ENCODE measurements at regions not wholly inside any gene's neighbourhood (a gene's known extent, or its start where the extent isn't known, plus 50 kb on each side); places are given as distances from the start of the nearest gene placed in this dataset.

DNA sequence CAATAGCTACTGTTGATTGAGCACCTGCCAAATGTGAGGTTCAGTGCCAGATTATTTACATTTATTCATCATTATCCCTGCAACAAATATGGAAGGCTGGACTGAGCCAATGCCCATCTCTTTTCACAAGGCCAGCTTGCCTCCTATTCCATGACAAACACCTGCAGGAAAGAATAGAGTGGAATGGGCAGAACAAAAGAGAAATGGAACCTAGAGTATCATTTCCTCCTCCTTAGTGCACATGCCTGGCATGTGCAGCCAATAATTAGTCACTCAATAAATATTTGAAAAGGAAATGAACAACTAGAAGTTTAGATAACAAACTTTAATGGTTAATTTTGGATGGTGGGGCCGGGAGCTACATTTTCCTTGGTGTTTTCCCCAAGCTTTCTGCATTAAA lies 61.4 kb upstream of the MYRIP start:
- no peak overlapping the region for H3K27ac ChIP-seq
- H3K4me1 ChIP-seq = no peaks in the 10 kb centered on the region
- no peak for TF ChIP-seq POLR2A (IDR thresholded peaks at IDR 0.05)
- TF ChIP-seq, protein P1, sequence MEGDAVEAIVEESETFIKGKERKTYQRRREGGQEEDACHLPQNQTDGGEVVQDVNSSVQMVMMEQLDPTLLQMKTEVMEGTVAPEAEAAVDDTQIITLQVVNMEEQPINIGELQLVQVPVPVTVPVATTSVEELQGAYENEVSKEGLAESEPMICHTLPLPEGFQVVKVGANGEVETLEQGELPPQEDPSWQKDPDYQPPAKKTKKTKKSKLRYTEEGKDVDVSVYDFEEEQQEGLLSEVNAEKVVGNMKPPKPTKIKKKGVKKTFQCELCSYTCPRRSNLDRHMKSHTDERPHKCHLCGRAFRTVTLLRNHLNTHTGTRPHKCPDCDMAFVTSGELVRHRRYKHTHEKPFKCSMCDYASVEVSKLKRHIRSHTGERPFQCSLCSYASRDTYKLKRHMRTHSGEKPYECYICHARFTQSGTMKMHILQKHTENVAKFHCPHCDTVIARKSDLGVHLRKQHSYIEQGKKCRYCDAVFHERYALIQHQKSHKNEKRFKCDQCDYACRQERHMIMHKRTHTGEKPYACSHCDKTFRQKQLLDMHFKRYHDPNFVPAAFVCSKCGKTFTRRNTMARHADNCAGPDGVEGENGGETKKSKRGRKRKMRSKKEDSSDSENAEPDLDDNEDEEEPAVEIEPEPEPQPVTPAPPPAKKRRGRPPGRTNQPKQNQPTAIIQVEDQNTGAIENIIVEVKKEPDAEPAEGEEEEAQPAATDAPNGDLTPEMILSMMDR (IDR thresholded peaks at IDR 0.05) = no peak
- H3K9me3 ChIP-seq = no peaks in the 10 kb centered on the region
- no peaks in the 10 kb centered on the region for H3K36me3 ChIP-seq
- no peak overlapping the region for H3K4me3 ChIP-seq
- no peaks in the 10 kb centered on the region for H3K27me3 ChIP-seq
- intact Hi-C loops (cut with DNase I; ENCODE audit: low total_unique reads) = no loop called here
- no peak for DNase-seq

DNA sequence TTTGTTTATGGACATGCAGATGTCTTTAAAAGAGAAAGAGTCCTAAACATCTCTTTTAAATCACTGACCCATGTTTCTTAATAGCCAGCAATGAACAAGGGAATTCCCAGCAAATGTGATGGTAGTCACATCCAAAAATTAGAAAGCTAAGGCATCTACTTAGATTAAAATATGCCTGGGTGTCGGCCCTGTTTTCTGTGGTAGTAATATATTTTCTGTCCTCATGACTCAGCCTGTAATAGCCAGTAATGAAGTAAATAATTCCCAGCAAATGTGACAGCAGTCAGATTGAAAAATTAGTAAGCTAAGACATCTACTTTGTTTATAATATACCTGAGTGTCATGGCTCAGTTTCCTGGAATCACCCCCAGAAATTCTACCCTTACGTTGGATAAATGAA lies 60.6 kb upstream of the MYRIP start:
- Histone ChIP-seq H3K36me3 (no peaks in the 10 kb centered on the region), H3K27ac (no peak overlapping the region), H3K27me3 (no peaks in the 10 kb centered on the region), H3K4me1 (no peaks in the 10 kb centered on the region), H3K9me3 (no peaks in the 10 kb centered on the region), H3K4me3 (no peak overlapping the region)
- intact Hi-C loops (cut with DNase I; ENCODE audit: low total_unique reads) = no loop called here
- DNase-seq = no peak
- TF ChIP-seq POLR2A (IDR thresholded peaks at IDR 0.05) = no peak
- TF ChIP-seq, protein P1 (IDR thresholded peaks at IDR 0.05) = no peak

DNA sequence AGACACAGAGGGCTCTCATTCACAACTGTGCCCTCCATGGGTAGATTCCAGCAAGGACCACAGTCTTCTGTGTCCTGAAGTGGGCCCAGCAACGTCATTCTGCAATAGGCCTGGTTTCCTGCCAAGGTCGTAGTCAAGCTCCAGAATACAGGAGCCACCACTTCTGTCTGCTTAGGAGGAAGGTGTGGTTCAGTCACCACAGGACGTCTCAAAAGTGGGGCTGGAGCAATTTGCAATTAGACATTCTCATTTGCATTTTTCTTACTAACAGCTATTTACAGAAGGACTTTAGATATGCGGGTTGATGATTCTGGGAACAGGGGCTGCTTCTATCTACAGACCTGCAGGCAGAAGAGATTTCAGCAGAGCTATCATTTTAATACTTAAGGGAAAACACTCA lies 58.7 kb upstream of the MYRIP start:
- Histone ChIP-seq H3K27ac (no peak overlapping the region), H3K4me3 (no peak overlapping the region), H3K9me3 (no peaks in the 10 kb centered on the region), H3K36me3 (no peaks in the 10 kb centered on the region), H3K4me1 (no peaks in the 10 kb centered on the region), H3K27me3 (no peaks in the 10 kb centered on the region)
- intact Hi-C loops (cut with DNase I; ENCODE audit: low total_unique reads) = no loop called here
- DNase-seq = no peak
- TF ChIP-seq POLR2A (IDR thresholded peaks at IDR 0.05) = no peak
- TF ChIP-seq, protein P1 (IDR thresholded peaks at IDR 0.05) = no peak

DNA sequence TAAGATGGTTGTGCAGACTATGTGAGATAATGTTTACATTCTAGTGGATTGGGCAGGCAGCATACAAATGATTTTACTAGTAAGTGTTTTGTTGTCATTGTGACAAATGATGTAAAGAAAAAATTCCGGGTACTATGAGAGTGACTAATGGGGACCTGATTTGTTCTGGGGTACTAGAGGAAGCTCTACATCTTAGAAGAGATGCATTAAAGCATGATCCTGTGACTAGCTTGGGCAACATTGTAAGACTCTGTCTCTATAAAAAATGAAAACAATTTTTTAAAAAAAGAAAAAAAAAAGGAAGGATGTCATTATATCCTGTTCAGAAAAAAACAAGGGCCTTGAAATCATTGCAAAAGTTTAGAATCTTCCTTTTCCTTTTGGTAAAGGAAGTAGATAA lies 58.1 kb upstream of the MYRIP start:
- no peak overlapping the region for H3K4me3 ChIP-seq
- TF ChIP-seq, protein P1 (IDR thresholded peaks at IDR 0.05) = no peak
- no peak for TF ChIP-seq POLR2A (IDR thresholded peaks at IDR 0.05)
- intact Hi-C loops (cut with DNase I; ENCODE audit: low total_unique reads) = no loop called here
- H3K4me1 ChIP-seq = no peaks in the 10 kb centered on the region
- H3K9me3 ChIP-seq = no peaks in the 10 kb centered on the region
- no peaks in the 10 kb centered on the region for H3K27me3 ChIP-seq
- no peak for DNase-seq
- no peaks in the 10 kb centered on the region for H3K36me3 ChIP-seq
- H3K27ac ChIP-seq = no peak overlapping the region

DNA sequence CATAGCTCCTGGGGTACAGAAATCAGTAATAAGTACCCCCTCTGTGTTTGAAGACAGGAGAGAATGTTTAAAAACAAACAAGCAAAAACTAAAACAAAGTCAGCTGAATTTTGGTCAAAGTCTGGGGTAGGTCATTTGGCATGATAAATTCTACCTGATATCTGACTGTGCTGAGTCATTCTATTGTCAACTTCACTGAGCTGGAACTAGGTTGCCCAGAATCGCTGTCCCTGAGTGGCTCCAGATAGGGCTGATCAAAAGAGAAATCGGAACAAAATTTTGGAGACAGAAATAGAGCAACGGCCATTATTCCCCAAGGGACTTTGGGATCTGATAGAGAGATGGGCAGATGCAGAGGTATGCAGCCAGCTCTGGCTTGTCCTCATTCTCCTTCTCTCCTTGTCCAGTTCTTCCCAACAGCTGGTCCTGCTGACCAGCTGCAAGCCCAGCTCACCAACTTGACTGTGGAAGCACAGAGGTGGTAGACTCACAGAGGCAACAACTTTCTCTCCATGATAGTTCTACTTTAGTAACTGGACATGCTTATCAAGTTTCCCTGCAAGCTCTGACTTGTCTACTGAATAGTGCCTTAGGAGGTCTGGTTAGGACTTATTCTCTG lies 57.3 kb upstream of the MYRIP start:
- H3K9me3 ChIP-seq = no peaks in the 10 kb centered on the region
- H3K4me3 ChIP-seq = no peak overlapping the region
- no peaks in the 10 kb centered on the region for H3K27me3 ChIP-seq
- no peaks in the 10 kb centered on the region for H3K36me3 ChIP-seq
- TF ChIP-seq, protein P1 (IDR thresholded peaks at IDR 0.05) = no peak
- no peak for TF ChIP-seq POLR2A (IDR thresholded peaks at IDR 0.05)
- no peak for DNase-seq
- intact Hi-C loops (cut with DNase I; ENCODE audit: low total_unique reads) = no loop called here
- H3K4me1 ChIP-seq = no peaks in the 10 kb centered on the region
- H3K27ac ChIP-seq = no peak overlapping the region

Data from uterus (tissue), 3 donors.